ENCODE measurements at regions not wholly inside any gene's neighbourhood (a gene's known extent, or its start where the extent isn't known, plus 50 kb on each side); places are given as distances from the start of the nearest gene placed in this dataset.
A peak's percentile ranks its signal among the peaks of the same experiment; 100 is the strongest.

GRCh38 chr5:50969151-50970031 lies 303.0 kb downstream of the PARP8 start:
- Histone ChIP-seq H3K27ac (ENCODE audit: insufficient read length, low read depth, low read length) (no peak overlapping the region), H3K23me2 (ENCODE audit: insufficient read length, low read depth, low read length, poor library complexity, severe bottlenecking) (peaks cover 26% of the 10 kb centered on the region), H3K9ac (ENCODE audit: extremely low read depth, insufficient read length, low read length) (no peak overlapping the region), H2BK5ac (ENCODE audit: insufficient read length, low read length) (no peak overlapping the region), H3K79me2 (ENCODE audit: insufficient read depth, low read length) (no peaks in the 10 kb centered on the region), H2AFZ (ENCODE audit: low read length) (no peak overlapping the region), H4K8ac (replicated peaks; ENCODE audit: insufficient read length, low read depth, low read length) (no peak overlapping the region), H3K56ac (ENCODE audit: insufficient read length, low read depth, low read length) (no peak overlapping the region), H3K14ac (ENCODE audit: insufficient read depth, low read length) (no peak overlapping the region), H2BK120ac (ENCODE audit: low read depth, low read length, poor library complexity, severe bottlenecking) (no peak overlapping the region), H2AK5ac (ENCODE audit: insufficient read length, low read length) (no peak overlapping the region), H3K4me2 (ENCODE audit: insufficient read depth, insufficient read length, low read length) (peak overlapping the region; percentile 72), H3K23ac (ENCODE audit: insufficient read length, low read depth, low read length) (no peak overlapping the region), H4K91ac (ENCODE audit: insufficient read length, low read depth, low read length) (no peak overlapping the region), H2BK12ac (ENCODE audit: insufficient read length, low read depth, low read length) (no peak overlapping the region), H4K20me1 (ENCODE audit: control insufficient read depth, insufficient read depth, insufficient read length) (no peaks in the 10 kb centered on the region), H3K9me3 (ENCODE audit: control insufficient read depth, low read depth, low read length) (no peaks in the 10 kb centered on the region), H4K5ac (ENCODE audit: insufficient read length, low read depth, low read length) (no peak overlapping the region), H3K4me1 (ENCODE audit: insufficient read depth, low read length) (peaks cover 9% of the 10 kb centered on the region), H3K79me1 (ENCODE audit: insufficient read depth, low read depth, low read length, poor library complexity, severe bottlenecking) (no peaks in the 10 kb centered on the region), H3K27me3 (ENCODE audit: insufficient read depth, low read length) (peaks cover 67% of the 10 kb centered on the region), H3K18ac (ENCODE audit: insufficient read length, low read depth, low read length) (no peak overlapping the region), H2BK20ac (ENCODE audit: low read depth, low read length, poor library complexity, severe bottlenecking) (no peak overlapping the region), H3T11ph (ENCODE audit: low read length) (no peak overlapping the region), H2BK15ac (ENCODE audit: low read depth, low read length) (no peak overlapping the region), H3K4ac (ENCODE audit: low read depth, low read length) (no peak overlapping the region)
- H3K9me3 Mint-ChIP-seq = peaks cover 0 to under 1% of the 10 kb centered on the region in 2 experiments; a peak in 1 of 5 replicates
- no peak overlapping the region for H3K27ac Mint-ChIP-seq
- no peaks in the 10 kb centered on the region for H3K36me3 Mint-ChIP-seq (ENCODE audit: insufficient read depth in 1 of 3, low read depth in 3 of 3)
- H3K4me1 Mint-ChIP-seq = peaks cover 47 to 56% of the 10 kb centered on the region in 2 experiments
- peak overlapping the region; percentile 62 to 81 for H3K4me3 Mint-ChIP-seq
- peaks cover 96% of the 10 kb centered on the region for H3K27me3 Mint-ChIP-seq (ENCODE audit: low read depth)
- peak; percentile 50 for DNase-seq
- WGBS (ENCODE audit: extremely low coverage, insufficient read length, low lambda C conversion rate) = no CpG with 5 or more reads among the region's 60 CpGs
- no peak for TF ChIP-seq CTCF (conservative IDR thresholded peaks at IDR 0.05)
